ENCODE measurements at regions not wholly inside any gene's neighbourhood (a gene's known extent, or its start where the extent isn't known, plus 50 kb on each side); places are given as distances from the start of the nearest gene placed in this dataset.

- TF ChIP-seq, protein P1, sequence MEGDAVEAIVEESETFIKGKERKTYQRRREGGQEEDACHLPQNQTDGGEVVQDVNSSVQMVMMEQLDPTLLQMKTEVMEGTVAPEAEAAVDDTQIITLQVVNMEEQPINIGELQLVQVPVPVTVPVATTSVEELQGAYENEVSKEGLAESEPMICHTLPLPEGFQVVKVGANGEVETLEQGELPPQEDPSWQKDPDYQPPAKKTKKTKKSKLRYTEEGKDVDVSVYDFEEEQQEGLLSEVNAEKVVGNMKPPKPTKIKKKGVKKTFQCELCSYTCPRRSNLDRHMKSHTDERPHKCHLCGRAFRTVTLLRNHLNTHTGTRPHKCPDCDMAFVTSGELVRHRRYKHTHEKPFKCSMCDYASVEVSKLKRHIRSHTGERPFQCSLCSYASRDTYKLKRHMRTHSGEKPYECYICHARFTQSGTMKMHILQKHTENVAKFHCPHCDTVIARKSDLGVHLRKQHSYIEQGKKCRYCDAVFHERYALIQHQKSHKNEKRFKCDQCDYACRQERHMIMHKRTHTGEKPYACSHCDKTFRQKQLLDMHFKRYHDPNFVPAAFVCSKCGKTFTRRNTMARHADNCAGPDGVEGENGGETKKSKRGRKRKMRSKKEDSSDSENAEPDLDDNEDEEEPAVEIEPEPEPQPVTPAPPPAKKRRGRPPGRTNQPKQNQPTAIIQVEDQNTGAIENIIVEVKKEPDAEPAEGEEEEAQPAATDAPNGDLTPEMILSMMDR (IDR thresholded peaks at IDR 0.05; ENCODE audit: control extremely low read depth in 1 of 3, insufficient read depth in 1 of 3, low read depth in 1 of 3, low read length in 3 of 3), result no peak
- TF ChIP-seq TEAD4 (IDR thresholded peaks at IDR 0.05; ENCODE audit: low read depth, low read length), result no peak
- no peak for TF ChIP-seq POU5F1 (IDR thresholded peaks at IDR 0.05; ENCODE audit: low read depth, low read length)
- no peak for TF ChIP-seq EGR1 (IDR thresholded peaks at IDR 0.05; ENCODE audit: borderline replicate concordance, low read depth, low read length)
Observed at GRCh38 chr5:153014194-153014593, 476.3 kb upstream of the GRIA1 start (continued).
